Midbrain (tissue), 1 donor: ENCODE measurements at regions not wholly inside any gene's neighbourhood (a gene's known extent, or its start where the extent isn't known, plus 50 kb on each side); places are given as distances from the start of the nearest gene placed in this dataset.

Experiments used
- DNase-seq: peaks from one replicate; lab custom pipeline; 2025; lab: John Stamatoyannopoulos, UW

- no peak for DNase-seq
These were observed 99.8 kb downstream of the TES start for GRCh38 chr7:116310141-116310540.

DNA sequence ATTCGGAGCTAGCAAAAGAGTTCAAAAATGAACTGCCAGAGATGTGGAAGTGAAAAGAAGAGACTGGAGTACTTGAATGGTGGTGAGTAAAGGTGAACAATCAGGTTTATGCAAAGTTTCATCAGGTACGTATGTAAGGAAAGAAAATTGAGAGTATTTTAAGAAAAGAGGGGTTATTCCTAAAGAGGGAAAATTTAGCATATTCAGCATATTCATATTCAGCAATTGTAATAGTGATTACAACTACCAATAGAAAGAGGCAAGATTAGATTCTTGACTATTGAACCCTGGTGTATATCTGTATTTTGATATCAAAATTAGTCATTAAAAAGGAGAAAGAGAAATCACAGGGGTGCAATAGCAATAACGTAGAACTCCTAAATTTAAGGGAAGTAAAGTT is 100.9 kb downstream of the TES start:
- no peak for DNase-seq

- DNase-seq: no peak
These were observed 101.6 kb downstream of the TES start for GRCh38 chr7:116311816-116312471.

GRCh38 chr7:116315293-116315692 is 105.0 kb downstream of the TES start:
- DNase-seq: no peak

GRCh38 chr7:116315803-116316202 is 105.5 kb downstream of the TES start:
- no peak for DNase-seq

DNA sequence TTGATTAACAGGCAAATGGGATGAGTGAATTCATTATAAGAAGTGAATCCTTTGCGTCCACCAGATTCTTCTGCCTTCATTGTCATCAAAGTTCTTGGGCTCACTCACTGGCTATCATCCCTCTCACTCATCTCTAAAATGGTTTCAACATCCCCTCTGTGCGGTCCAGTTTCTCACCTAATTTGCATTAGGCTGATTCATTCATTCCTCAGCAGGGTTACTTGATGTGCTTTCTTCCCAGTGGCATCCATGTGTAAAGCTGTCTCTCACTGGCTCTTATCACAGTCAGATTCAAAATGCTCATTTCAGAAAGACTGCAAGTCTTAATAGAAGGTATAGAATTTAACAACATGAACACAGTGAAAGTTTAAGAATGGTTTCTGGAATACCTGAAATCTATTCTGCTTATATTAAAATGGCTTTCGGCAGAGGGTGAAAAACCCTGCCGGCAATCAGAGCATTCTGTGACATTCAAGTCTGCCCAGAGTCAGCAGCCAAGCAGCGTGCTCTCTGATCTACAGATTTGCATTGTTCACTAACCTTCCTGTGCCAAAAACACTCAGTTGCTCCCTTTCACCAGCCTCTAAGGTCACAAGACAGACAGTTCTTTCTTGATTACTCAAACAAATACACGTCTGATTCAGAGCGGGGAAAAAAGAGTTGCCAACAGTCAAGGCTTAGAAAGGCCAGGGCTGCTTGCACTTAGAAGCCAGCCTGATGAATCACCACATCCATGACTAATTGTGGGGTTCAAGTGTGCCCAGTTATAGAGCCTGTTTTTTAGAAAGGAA is 106.7 kb downstream of the TES start:
- DNase-seq: peak; percentile 80

- no peak for DNase-seq
These were observed 107.6 kb downstream of the TES start for GRCh38 chr7:116317907-116318306.

DNA sequence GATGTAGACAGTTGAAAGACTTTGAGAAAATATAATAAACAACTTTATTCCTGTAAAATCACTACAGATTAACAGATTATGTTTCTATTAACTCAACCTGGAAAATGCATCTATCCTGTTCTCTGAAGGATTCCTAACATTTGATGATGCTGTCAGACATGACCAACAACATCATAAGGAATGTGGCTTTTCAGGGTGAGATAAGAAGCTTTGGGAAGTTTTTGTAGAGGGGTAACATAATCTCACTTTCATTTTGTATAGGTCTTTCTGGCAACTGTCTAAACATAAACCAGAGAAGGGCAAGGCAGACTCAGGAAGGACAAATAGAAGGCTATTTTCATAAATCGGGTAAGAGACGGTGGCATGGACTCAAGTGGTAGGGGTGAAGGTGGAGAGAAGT is 112.2 kb downstream of the TES start:
- no peak for DNase-seq

DNA sequence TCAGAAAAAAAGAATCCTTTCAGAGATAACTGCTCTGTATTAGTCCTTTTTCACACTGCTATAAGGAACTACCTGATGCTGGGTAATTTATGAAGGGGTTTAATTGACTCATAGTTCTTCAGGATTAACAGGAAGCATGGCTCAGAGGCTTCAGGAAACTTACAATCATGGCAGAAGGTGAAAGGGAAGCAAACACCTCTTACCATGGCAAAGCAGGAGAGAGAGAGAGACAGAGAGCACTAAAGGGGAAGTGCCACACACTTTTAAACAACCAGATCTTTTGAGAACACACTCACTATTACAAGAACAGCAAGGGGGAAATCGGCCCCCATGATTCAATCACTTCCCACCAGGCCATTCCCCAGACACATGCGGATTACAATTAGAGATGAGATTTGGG is 114.2 kb downstream of the TES start:
- DNase-seq: no peak

DNA sequence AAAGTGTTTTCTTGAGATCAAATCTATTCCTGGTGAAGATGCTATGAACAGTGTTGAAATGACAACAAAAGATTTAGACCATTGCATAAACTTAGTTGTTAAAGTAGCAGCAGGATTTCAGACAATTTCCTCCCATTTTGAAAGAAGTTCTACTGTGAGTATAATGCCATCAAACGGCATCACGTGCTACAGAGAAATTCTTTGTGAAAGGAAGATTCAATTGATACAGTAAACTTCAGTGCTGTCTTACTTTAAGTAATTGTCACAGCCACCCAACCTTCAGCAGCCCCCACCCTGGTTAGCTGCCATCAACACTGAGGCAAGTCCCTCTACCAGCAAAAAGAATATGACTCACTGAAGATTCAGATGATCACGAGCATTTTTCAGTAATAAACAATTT is 115.2 kb downstream of the TES start:
- DNase-seq: no peak

DNA sequence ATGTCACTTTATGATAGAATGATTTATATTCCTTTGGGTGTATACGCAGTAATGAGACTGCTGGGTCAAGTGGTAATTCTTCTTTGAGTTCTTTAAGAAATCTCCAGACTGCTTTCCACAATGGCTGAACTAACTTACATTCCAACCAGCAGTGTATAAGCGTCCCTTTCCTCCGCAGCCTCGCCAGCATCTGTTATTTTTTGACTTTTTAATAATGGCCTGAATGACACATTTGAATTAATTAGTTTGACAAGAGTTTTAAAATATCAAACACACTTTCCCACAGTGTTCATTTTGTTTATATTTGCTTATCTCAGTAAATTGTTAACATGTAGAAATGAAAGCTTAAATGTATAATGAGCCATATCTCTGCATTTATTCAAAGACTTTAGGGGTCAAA is 116.8 kb downstream of the TES start:
- no peak for DNase-seq

DNA sequence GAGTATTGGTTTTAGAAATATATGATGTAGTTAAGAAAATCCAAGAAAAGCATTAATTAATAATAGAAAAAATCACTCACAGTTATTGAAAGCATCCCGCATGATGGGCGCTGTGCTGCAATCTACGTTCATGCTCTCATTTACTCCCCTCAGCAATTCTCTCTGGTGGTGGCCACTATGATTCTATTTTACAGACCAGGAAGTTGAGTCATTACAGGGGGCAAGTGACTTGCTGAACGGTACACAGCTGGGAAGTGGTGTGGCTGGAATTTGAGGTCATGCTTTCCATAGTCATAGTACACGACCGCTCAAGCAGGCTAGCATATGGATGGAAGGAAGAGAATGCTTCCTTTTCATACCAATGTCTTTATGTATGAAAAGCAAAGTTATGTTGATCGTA is 117.4 kb downstream of the TES start:
- no peak for DNase-seq

DNA sequence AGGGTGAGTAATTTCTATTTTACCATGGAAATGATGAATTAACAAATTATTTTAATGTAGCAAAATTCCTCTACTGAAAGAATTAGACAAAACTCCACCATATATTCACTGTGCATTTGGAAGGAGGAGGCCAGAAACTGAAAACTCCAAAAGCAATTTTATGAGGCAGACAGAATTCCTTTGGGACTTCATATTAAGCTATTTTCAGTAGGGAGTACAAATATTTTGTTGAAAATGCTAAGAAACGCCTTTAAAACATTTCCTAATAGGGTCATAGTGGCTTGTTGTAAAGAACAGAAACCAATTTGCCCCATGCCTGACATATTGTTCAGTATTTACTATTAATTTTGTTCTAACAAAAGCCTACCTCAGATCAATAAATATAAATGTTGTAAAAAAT is 117.8 kb downstream of the TES start:
- DNase-seq: no peak

DNA sequence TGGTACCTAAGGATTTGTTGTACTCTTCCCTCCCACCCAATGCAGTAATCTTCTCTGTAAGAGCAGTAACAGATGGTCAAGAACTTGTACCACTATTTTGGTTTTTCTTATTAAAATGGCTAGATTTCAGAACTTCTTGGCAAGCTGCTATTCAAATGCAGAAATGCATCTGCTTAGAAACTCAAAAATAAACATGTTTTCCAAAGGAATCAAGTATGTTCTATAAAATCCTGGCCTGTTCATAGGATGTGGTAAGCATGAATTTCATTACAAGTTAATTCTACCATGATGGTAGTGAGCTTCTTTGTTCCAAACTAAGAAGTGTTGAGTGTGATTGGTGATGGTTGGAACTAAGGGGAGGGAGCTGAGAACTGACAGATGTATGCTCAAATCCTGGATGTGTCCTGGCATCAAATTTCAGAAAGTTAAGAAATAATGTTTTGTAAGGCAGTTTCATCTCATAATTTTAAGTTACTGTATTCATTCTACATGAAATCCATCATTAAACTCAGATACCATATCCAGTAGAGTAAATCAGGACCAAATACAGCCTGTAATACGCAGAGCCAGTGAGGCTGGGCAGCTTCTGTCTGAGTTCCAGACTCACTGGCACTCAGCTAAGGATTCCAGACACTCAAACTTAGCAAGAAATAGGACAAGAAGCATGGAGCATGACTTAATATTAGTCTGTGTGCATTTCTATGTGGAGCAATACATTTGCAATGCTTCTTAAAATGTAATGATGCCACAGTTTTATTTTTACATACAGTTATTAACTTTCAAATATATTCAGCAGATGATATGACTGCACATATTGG is 119.6 kb downstream of the TES start:
- no peak for DNase-seq

DNA sequence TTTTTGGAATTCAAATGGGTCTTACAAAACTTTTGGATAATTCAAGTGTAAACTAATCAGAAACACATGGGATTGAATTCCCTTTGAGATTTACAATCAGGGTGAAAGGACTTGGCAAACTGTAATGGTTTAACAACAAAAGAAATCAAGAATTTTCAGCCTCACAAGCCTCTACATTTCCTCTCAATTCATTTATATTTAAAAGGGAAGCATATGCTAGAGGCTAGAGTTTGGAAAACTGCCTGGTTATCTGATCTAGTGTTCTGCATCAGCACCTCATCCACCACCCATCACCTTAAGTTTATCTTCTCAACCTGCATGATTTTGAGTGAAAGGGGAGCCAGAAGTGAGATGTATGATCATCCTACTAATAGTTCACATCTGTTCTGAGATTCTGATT is 120.7 kb downstream of the TES start:
- DNase-seq: no peak

DNA sequence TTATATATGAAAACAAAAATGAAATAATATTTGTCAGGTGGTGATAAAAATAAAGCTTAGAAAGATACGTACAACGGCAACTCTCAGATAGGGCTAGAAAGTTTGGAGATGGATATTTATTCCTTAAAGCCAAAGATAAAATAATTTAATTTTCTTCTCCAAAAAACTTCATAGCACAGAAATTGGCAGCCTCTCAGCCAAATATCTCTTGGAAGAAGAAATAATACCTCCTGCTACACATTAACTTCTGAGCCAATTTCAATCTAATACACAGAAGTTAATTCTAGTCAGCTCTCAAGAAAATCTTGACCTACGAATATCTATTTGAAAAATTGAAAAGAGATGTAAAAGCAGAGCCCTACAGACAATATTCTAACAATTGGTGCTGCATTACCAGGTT is 122.4 kb downstream of the TES start:
- DNase-seq: no peak

- no peak for DNase-seq
These were observed 124.2 kb downstream of the TES start for GRCh38 chr7:116334555-116334954.

- no peak for DNase-seq
These were observed 126.7 kb downstream of the TES start for GRCh38 chr7:116337018-116337417.

GRCh38 chr7:116337800-116338199 is 127.5 kb downstream of the TES start:
- no peak for DNase-seq

GRCh38 chr7:116339564-116339963 is 129.2 kb downstream of the TES start:
- no peak for DNase-seq

GRCh38 chr7:116340201-116340847 is 130.0 kb downstream of the TES start:
- no peak for DNase-seq
